Thoracic aorta (tissue), 2 donors: ENCODE measurements at regions not wholly inside any gene's neighbourhood (a gene's known extent, or its start where the extent isn't known, plus 50 kb on each side); places are given as distances from the start of the nearest gene placed in this dataset.

Source experiments
- ATAC-seq: fragments of 150-250 bp; one replicate; pipeline ENCODE4 v1.8.0; 2017; ENCODE audit warnings: low read depth; ENCODE audit not compliant: insufficient number of reproducible peaks, low FRiP score
- DNase-seq: peaks from one replicate; pipeline ENCODE4 v3.0.0-alpha.2; 2020; ENCODE audit warnings: low spot score
- H3K27ac ChIP-seq, 2 donors: fragments of 200-600 bp; sonication (generic); 1 replicate in 1 of 2; 2 replicates in 1 of 2; pipeline ENCODE4 v1.5.1; 2016; ENCODE audit warnings: mild to moderate bottlenecking in 2 of 2, moderate library complexity in 2 of 2
- H3K27me3 ChIP-seq: fragments of 200-600 bp; sonication (generic); replicated peaks from 2 replicates; pipeline ENCODE4 v1.6.0; 2016; ENCODE audit warnings: mild to moderate bottlenecking; ENCODE audit not compliant: insufficient read depth
- H3K36me3 ChIP-seq: fragments of 200-600 bp; sonication (generic); one replicate; pipeline ENCODE4 v1.5.1; 2016
- H3K4me1 ChIP-seq, 2 donors: fragments of 200-600 bp; sonication (generic); 1 replicate in 1 of 2; 2 replicates in 1 of 2; pipeline versions ENCODE4 v1.5.1 to v1.6.0; 2016; ENCODE audit warnings: low read depth in 2 of 2, mild to moderate bottlenecking in 1 of 2; ENCODE audit not compliant: control insufficient read depth in 1 of 2
- H3K4me3 ChIP-seq: fragments of 200-600 bp; sonication (generic); 2 replicates; pipeline ENCODE4 v1.5.1; 2016; ENCODE audit warnings: mild to moderate bottlenecking
- H3K9me3 ChIP-seq: fragments of 200-600 bp; sonication (generic); 2 replicates; pipeline ENCODE4 v1.5.1; 2016
- CTCF ChIP-seq: fragments of 200-600 bp; sonication (generic); IDR thresholded peaks from one replicate; pipeline ENCODE4 v1.5.1; 2019; ENCODE audit warnings: antibody characterized with exemption

GRCh38 chr9:120071760-120072159 lies 508.2 kb downstream of the CDK5RAP2 start:
- Histone ChIP-seq H3K27ac (no peak overlapping the region), H3K9me3 (no peaks in the 10 kb centered on the region), H3K4me1 (peaks cover 2 to 5% of the 10 kb centered on the region in 2 donors), H3K4me3 (no peak overlapping the region), H3K27me3 (no peaks in the 10 kb centered on the region), H3K36me3 (no peaks in the 10 kb centered on the region)
- ATAC-seq (no peak), DNase-seq (no peak)
- TF ChIP-seq CTCF, result no peak

GRCh38 chr9:120066315-120066714 lies 513.7 kb downstream of the CDK5RAP2 start:
- TF ChIP-seq CTCF, result no peak
- Histone ChIP-seq H3K4me3 (no peak overlapping the region), H3K27me3 (no peaks in the 10 kb centered on the region), H3K36me3 (no peaks in the 10 kb centered on the region), H3K9me3 (no peaks in the 10 kb centered on the region), H3K27ac (no peak overlapping the region), H3K4me1 (peaks cover 9 to 15% of the 10 kb centered on the region in 2 donors)
- DNase-seq (no peak), ATAC-seq (peak; percentile 48)

GRCh38 chr9:120065151-120065550 lies 514.8 kb downstream of the CDK5RAP2 start:
- ATAC-seq (no peak), DNase-seq (no peak)
- no peak for TF ChIP-seq CTCF
- peaks cover 9 to 15% of the 10 kb centered on the region in 2 donors for H3K4me1 ChIP-seq
- no peaks in the 10 kb centered on the region for H3K9me3 ChIP-seq
- H3K36me3 ChIP-seq, result no peaks in the 10 kb centered on the region
- H3K4me3 ChIP-seq, result no peak overlapping the region
- no peaks in the 10 kb centered on the region for H3K27me3 ChIP-seq
- no peak overlapping the region for H3K27ac ChIP-seq

- Histone ChIP-seq H3K9me3 (no peaks in the 10 kb centered on the region), H3K4me1 (no peaks in the 10 kb centered on the region), H3K4me3 (no peak overlapping the region), H3K27ac (no peak overlapping the region), H3K27me3 (no peaks in the 10 kb centered on the region), H3K36me3 (no peaks in the 10 kb centered on the region)
- no peak for DNase-seq
- TF ChIP-seq CTCF, result no peak
- no peak for ATAC-seq
Observed at GRCh38 chr9:120045011-120045410, 535.0 kb downstream of the CDK5RAP2 start.

GRCh38 chr9:120043448-120043847 lies 536.5 kb downstream of the CDK5RAP2 start:
- Histone ChIP-seq H3K4me1 (no peaks in the 10 kb centered on the region), H3K36me3 (no peaks in the 10 kb centered on the region), H3K27ac (no peak overlapping the region), H3K4me3 (no peak overlapping the region), H3K9me3 (no peaks in the 10 kb centered on the region), H3K27me3 (no peaks in the 10 kb centered on the region)
- no peak for TF ChIP-seq CTCF
- ATAC-seq (no peak), DNase-seq (no peak)
